Tibial nerve (tissue), 4 donors: ENCODE measurements at regions not wholly inside any gene's neighbourhood (a gene's known extent, or its start where the extent isn't known, plus 50 kb on each side); places are given as distances from the start of the nearest gene placed in this dataset.

Source experiments
- CTCF ChIP-seq, 5 experiments: fragments of 200-600 bp in 3 of 5; fragments of 450-650 bp in 2 of 5; sonication (generic) in 3 of 5; IDR thresholded peaks; one replicate each; pipeline ENCODE4 v1.5.1; 2016 to 2019; ENCODE audit warnings: antibody characterized with exemption in 5 of 5, mild to moderate bottlenecking in 3 of 5, moderate library complexity in 2 of 5
- EP300 ChIP-seq, 2 donors: sonication (generic); formaldehyde crosslinking; IDR thresholded peaks; one replicate each; pipeline ENCODE4 v1.6.1; 2017; ENCODE audit warnings: antibody characterized with exemption in 2 of 2, mild to moderate bottlenecking in 1 of 2
- POLR2A ChIP-seq, 2 donors: fragments of 450-650 bp; IDR thresholded peaks; one replicate each; pipeline ENCODE4 v1.6.1; 2017; ENCODE audit warnings: antibody characterized with exemption in 2 of 2, mild to moderate bottlenecking in 2 of 2, moderate library complexity in 2 of 2

GRCh38 chr4:4750187-4750586 is 109.3 kb upstream of the MSX1 start:
- TF ChIP-seq CTCF (IDR thresholded peaks at IDR 0.05) (no peak), POLR2A (IDR thresholded peaks at IDR 0.05) (no peak), EP300 (IDR thresholded peaks at IDR 0.05) (no peak)
